ENCODE measurements at regions not wholly inside any gene's neighbourhood (a gene's known extent, or its start where the extent isn't known, plus 50 kb on each side); places are given as distances from the start of the nearest gene placed in this dataset.

GRCh38 chr10:94264085-94264484, 98.7 kb downstream of the NOC3L start (continued):
- TF ChIP-seq CBX2 (IDR thresholded peaks at IDR 0.05; ENCODE audit: borderline replicate concordance, low read depth) = no peak

DNA sequence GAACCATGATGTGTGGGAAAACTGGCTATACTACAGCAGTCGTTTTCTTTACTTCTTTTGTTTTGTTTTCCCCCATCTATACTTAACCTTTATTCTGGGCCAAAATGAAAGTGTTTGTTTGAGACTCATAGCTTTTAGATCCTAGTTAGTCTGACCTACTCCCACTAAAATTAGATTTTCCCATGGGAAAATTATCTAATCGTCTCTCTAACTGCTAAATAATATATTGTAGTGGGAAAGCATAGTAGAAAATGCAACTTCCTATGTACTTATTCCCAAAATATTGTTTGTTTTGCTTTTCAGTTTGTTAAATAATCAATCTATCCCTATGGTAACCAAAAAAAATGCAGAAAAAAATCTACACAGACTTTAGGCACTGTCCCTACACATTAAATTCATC, 96.6 kb downstream of the NOC3L start:
- no peaks in the 10 kb centered on the region for H3K9me3 ChIP-seq
- TF ChIP-seq KDM5A (IDR thresholded peaks at IDR 0.05) (no peak), KDM1A (IDR thresholded peaks at IDR 0.05; ENCODE audit: low read depth) (no peak), BHLHE40 (IDR thresholded peaks at IDR 0.05; ENCODE audit: low read depth, low read length) (no peak), ZNF302 (CRISPR knock-in tag; IDR thresholded peaks at IDR 0.05) (no peak), HOXB13 (CRISPR knock-in tag; IDR thresholded peaks at IDR 0.05; ENCODE audit: low read depth) (no peak)
- TF ChIP-seq, protein P1, sequence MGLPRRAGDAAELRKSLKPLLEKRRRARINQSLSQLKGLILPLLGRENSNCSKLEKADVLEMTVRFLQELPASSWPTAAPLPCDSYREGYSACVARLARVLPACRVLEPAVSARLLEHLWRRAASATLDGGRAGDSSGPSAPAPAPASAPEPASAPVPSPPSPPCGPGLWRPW (IDR thresholded peaks at IDR 0.05) = no peak
- H3K27ac ChIP-seq = no peak overlapping the region
- H3K4me1 ChIP-seq = peaks cover 5% of the 10 kb centered on the region; the same call in 1 of the 3 replicates
- DNase-seq (ENCODE audit: low read depth in 1 of 2, low spot score in 1 of 2) (no peak), ATAC-seq (no peak), FAIRE-seq (no peak)
- no peak overlapping the region for H3K4me2 ChIP-seq
- H3K4me3 ChIP-seq = no peak overlapping the region
- WGBS (ENCODE audit: missing lambda C conversion rate) = 53% methylated on average over 2 of the region's 2 CpGs
- ChIA-PET POLR2A (no interaction called here), CTCF (interaction anchor here (1.0 to 1.6 kb wide), 5 partner anchors 13 to 178 kb away, joined by 3 to 4 read pairs (median 3); no protein-coding TSS in a partner anchor)

GRCh38 chr10:94268652-94269051, 94.1 kb downstream of the NOC3L start:
- Histone ChIP-seq H3K4me1 (peaks cover 5% of the 10 kb centered on the region; the same call in 1 of the 3 replicates), H3K4me2 (no peak overlapping the region), H3K27ac (no peak overlapping the region), H3K9me3 (no peaks in the 10 kb centered on the region), H3K4me3 (no peak overlapping the region)
- ATAC-seq (no peak), DNase-seq (ENCODE audit: low read depth in 1 of 2, low spot score in 1 of 2) (no peak), FAIRE-seq (no peak)
- TF ChIP-seq GATA3 (IDR thresholded peaks at IDR 0.05; ENCODE audit: borderline replicate concordance) = no peak
- TF ChIP-seq ELK1 (IDR thresholded peaks at IDR 0.05; ENCODE audit: low read depth, low read length) = no peak
- no peak for TF ChIP-seq JUNB (IDR thresholded peaks at IDR 0.05)
- no peak for TF ChIP-seq PHF8 (IDR thresholded peaks at IDR 0.05; ENCODE audit: borderline replicate concordance, low read depth)
- TF ChIP-seq FOXS1 (CRISPR knock-in tag; IDR thresholded peaks at IDR 0.05) = no peak
- TF ChIP-seq FOSB (CRISPR knock-in tag; IDR thresholded peaks at IDR 0.05) = no peak
- TF ChIP-seq, protein P2, sequence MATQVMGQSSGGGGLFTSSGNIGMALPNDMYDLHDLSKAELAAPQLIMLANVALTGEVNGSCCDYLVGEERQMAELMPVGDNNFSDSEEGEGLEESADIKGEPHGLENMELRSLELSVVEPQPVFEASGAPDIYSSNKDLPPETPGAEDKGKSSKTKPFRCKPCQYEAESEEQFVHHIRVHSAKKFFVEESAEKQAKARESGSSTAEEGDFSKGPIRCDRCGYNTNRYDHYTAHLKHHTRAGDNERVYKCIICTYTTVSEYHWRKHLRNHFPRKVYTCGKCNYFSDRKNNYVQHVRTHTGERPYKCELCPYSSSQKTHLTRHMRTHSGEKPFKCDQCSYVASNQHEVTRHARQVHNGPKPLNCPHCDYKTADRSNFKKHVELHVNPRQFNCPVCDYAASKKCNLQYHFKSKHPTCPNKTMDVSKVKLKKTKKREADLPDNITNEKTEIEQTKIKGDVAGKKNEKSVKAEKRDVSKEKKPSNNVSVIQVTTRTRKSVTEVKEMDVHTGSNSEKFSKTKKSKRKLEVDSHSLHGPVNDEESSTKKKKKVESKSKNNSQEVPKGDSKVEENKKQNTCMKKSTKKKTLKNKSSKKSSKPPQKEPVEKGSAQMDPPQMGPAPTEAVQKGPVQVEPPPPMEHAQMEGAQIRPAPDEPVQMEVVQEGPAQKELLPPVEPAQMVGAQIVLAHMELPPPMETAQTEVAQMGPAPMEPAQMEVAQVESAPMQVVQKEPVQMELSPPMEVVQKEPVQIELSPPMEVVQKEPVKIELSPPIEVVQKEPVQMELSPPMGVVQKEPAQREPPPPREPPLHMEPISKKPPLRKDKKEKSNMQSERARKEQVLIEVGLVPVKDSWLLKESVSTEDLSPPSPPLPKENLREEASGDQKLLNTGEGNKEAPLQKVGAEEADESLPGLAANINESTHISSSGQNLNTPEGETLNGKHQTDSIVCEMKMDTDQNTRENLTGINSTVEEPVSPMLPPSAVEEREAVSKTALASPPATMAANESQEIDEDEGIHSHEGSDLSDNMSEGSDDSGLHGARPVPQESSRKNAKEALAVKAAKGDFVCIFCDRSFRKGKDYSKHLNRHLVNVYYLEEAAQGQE (IDR thresholded peaks at IDR 0.05) = no peak
- POLR2A ChIA-PET = no interaction called here
- CTCF ChIA-PET = no interaction called here
- WGBS (ENCODE audit: missing lambda C conversion rate) = 87% methylated on average over 6 of the region's 6 CpGs

- ChIA-PET CTCF (interaction anchor here (1.0 to 2.1 kb wide), 5 partner anchors 9 to 357 kb away, joined by 3 to 6 read pairs (median 3); no protein-coding TSS in a partner anchor), POLR2A (no interaction called here)
- Histone ChIP-seq H3K4me3 (no peak overlapping the region), H3K4me2 (no peak overlapping the region), H3K4me1 (no peaks in the 10 kb centered on the region), H3K9me3 (no peaks in the 10 kb centered on the region), H3K27ac (no peak overlapping the region)
- ATAC-seq (no peak), DNase-seq (ENCODE audit: low read depth in 1 of 2, low spot score in 1 of 2) (no peak), FAIRE-seq (no peak)
- 86% methylated on average over 6 of the region's 6 CpGs for WGBS (ENCODE audit: missing lambda C conversion rate)
- TF ChIP-seq RAD21 (conservative IDR thresholded peaks at IDR 0.05 in 1 of 2, IDR thresholded peaks at IDR 0.05 in 1 of 2) (no peak), MAFK (IDR thresholded peaks at IDR 0.05; ENCODE audit: partially characterized antibody) (no peak), SREBF2 (IDR thresholded peaks at IDR 0.05) (no peak), FOSL2 (IDR thresholded peaks at IDR 0.05) (no peak), FOSL2 (CRISPR knock-in tag; IDR thresholded peaks at IDR 0.05) (no peak), POLR2AphosphoS2 (conservative IDR thresholded peaks at IDR 0.05; ENCODE audit: low read length) (no peak), MAZ (IDR thresholded peaks at IDR 0.05; ENCODE audit: borderline replicate concordance, low read depth, low read length) (no peak), PHF8 (IDR thresholded peaks at IDR 0.05; ENCODE audit: borderline replicate concordance, low read depth) (no peak), RCOR1 (IDR thresholded peaks at IDR 0.05; ENCODE audit: low read depth, low read length) (no peak), HDAC2 (IDR thresholded peaks at IDR 0.05) (no peak)
- TF ChIP-seq, protein P2 (IDR thresholded peaks at IDR 0.05) = no peak
These were observed 88.5 kb downstream of the NOC3L start for GRCh38 chr10:94274142-94274787.

Data from A549 (cell line).